ENCODE measurements at regions not wholly inside any gene's neighbourhood (a gene's known extent, or its start where the extent isn't known, plus 50 kb on each side); places are given as distances from the start of the nearest gene placed in this dataset.

DNA sequence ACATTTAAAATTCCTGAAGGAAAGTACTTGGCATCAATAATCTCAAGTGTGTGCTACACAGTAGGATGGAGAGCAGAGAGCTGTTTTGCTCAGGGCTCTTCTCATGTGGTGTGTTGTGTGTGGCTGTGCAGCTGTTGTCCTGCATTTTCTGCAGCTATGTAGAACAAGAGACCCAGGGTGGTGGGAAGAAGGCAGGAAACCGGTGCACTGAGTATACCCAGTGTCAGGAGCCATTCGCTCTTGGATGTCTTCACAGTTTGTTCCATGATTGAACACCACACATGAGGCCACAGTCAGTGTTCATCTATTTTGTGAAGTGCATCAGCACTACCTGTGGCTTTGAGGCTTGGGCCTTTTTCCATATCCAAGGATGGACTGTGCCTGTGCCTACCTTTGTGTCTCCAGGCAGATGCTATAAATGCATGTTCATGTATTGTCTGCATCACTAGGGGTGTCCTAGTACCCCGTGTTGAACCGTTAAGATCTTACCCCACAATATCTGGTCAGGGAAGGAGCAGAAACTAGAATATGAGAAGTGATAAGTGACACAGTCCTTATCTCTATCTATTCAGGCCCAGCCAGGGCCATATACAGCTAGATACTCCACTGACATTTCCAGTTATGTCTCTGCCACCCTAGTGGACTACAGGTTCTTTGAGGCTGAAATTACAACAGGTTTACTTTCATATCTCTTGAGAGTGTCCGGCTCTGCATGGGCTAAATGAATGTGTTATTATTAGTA, 194.3 kb downstream of the NR2F2 start:
- ChIA-PET POLR2A (no interaction called here), CTCF (ENCODE audit: unreplicated experiment) (no interaction called here)
- H3K36me3 ChIP-seq (ENCODE audit: insufficient read depth, low read length), result no peaks in the 10 kb centered on the region
- no peak overlapping the region for H2AFZ ChIP-seq (ENCODE audit: low read length)
- no peak overlapping the region for H3K27ac ChIP-seq (ENCODE audit: low read depth, low read length, poor library complexity, severe bottlenecking)
- no peak for DNase-seq (ENCODE audit: low spot score)
- H3K4me1 ChIP-seq (ENCODE audit: insufficient read depth, low read length, poor library complexity, severe bottlenecking), result no peaks in the 10 kb centered on the region
- intact Hi-C loops (cut with micrococcal nuclease; ENCODE audit: unreplicated experiment), result no loop called here
- no peaks in the 10 kb centered on the region for H3K9me2 ChIP-seq (ENCODE audit: insufficient read depth, low read length)
- H3K4me2 ChIP-seq (ENCODE audit: low read length), result no peak overlapping the region
- H3K4me3 ChIP-seq (ENCODE audit: low read depth, low read length, poor library complexity, severe bottlenecking), result no peak overlapping the region
- TF ChIP-seq, protein P1, sequence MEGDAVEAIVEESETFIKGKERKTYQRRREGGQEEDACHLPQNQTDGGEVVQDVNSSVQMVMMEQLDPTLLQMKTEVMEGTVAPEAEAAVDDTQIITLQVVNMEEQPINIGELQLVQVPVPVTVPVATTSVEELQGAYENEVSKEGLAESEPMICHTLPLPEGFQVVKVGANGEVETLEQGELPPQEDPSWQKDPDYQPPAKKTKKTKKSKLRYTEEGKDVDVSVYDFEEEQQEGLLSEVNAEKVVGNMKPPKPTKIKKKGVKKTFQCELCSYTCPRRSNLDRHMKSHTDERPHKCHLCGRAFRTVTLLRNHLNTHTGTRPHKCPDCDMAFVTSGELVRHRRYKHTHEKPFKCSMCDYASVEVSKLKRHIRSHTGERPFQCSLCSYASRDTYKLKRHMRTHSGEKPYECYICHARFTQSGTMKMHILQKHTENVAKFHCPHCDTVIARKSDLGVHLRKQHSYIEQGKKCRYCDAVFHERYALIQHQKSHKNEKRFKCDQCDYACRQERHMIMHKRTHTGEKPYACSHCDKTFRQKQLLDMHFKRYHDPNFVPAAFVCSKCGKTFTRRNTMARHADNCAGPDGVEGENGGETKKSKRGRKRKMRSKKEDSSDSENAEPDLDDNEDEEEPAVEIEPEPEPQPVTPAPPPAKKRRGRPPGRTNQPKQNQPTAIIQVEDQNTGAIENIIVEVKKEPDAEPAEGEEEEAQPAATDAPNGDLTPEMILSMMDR (conservative IDR thresholded peaks at IDR 0.05; ENCODE audit: low read length), result no peak
- TF ChIP-seq EZH2phosphoT487 (IDR thresholded peaks at IDR 0.05; ENCODE audit: borderline replicate concordance, low read depth, low read length), result no peak
- H3K79me2 ChIP-seq (ENCODE audit: insufficient read depth, low read depth, low read length), result no peaks in the 10 kb centered on the region
- H4K20me1 ChIP-seq (ENCODE audit: insufficient read depth, low read length), result no peaks in the 10 kb centered on the region
- BruUV-seq (replicated peaks), result no TSS peak
- H3K9me3 ChIP-seq (ENCODE audit: low read length), result no peaks in the 10 kb centered on the region

DNA sequence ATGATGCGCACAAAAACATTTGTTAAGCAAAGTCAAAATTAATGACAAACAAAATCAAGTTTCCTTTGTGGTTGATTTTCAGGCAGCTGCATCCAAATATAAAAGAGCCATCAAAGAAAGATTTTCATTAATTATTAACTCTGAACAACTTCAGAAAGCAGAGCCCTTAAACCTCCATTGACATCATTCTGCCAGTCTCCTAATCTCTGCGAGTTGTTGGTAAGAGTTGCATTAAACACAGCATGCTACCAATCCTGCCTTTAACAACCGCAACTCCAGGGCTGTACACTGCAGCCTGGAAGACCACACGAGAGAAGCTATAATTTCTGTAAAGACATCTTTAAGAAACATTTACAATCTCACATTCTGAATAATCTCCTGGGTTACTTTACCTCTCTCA, 204.6 kb downstream of the NR2F2 start:
- ChIA-PET CTCF (ENCODE audit: unreplicated experiment) (no interaction called here), POLR2A (no interaction called here)
- no TSS peak for BruUV-seq (replicated peaks)

DNA sequence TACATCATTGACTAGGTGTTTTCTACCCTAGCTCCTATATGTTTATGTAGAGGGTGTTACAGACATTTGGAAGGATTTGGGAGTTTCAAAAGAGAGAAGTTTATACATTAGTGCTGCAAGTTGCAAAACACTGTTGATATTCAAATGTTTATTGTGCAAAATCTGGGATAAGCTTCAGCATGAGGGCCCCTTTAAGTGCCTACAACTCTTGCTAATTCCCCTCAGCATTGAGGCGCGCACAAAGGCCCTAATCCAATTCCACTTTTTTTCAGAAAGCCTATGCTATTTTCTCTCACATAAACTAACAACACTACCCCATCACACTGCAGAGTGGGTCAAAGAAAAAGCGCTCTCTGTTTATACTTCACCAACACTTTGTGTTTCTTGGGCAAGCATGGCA, 208.0 kb downstream of the NR2F2 start:
- ChIA-PET POLR2A (interaction anchor here (0.6 kb wide), 2 partner anchors 87 to 645 kb away, joined by 3 to 7 read pairs; no protein-coding TSS in a partner anchor), CTCF (ENCODE audit: unreplicated experiment) (no interaction called here)
- TF ChIP-seq, protein P1 (conservative IDR thresholded peaks at IDR 0.05; ENCODE audit: low read length), result no peak
- no peak for TF ChIP-seq EZH2phosphoT487 (IDR thresholded peaks at IDR 0.05; ENCODE audit: borderline replicate concordance, low read depth, low read length)
- Histone ChIP-seq H3K4me1 (ENCODE audit: insufficient read depth, low read length, poor library complexity, severe bottlenecking) (no peaks in the 10 kb centered on the region), H3K27ac (ENCODE audit: low read depth, low read length, poor library complexity, severe bottlenecking) (no peak overlapping the region), H3K36me3 (ENCODE audit: insufficient read depth, low read length) (no peaks in the 10 kb centered on the region), H3K4me2 (ENCODE audit: low read length) (no peak overlapping the region), H2AFZ (ENCODE audit: low read length) (no peak overlapping the region), H4K20me1 (ENCODE audit: insufficient read depth, low read length) (no peaks in the 10 kb centered on the region), H3K4me3 (ENCODE audit: low read depth, low read length, poor library complexity, severe bottlenecking) (no peak overlapping the region), H3K9me3 (ENCODE audit: low read length) (no peaks in the 10 kb centered on the region), H3K79me2 (ENCODE audit: insufficient read depth, low read depth, low read length) (no peaks in the 10 kb centered on the region), H3K9me2 (ENCODE audit: insufficient read depth, low read length) (no peaks in the 10 kb centered on the region)
- intact Hi-C loops (cut with micrococcal nuclease; ENCODE audit: unreplicated experiment), result no loop called here
- BruUV-seq (replicated peaks), result no TSS peak
- no peak for DNase-seq (ENCODE audit: low spot score)

More for the DNA sequence above, 204.6 kb downstream of the NR2F2 start:
- TF ChIP-seq, protein P1 (conservative IDR thresholded peaks at IDR 0.05; ENCODE audit: low read length), result no peak
- no peak for TF ChIP-seq EZH2phosphoT487 (IDR thresholded peaks at IDR 0.05; ENCODE audit: borderline replicate concordance, low read depth, low read length)
- H2AFZ ChIP-seq (ENCODE audit: low read length), result no peak overlapping the region
- H3K4me2 ChIP-seq (ENCODE audit: low read length), result no peak overlapping the region
- H4K20me1 ChIP-seq (ENCODE audit: insufficient read depth, low read length), result no peaks in the 10 kb centered on the region
- no peaks in the 10 kb centered on the region for H3K36me3 ChIP-seq (ENCODE audit: insufficient read depth, low read length)
- no peak overlapping the region for H3K27ac ChIP-seq (ENCODE audit: low read depth, low read length, poor library complexity, severe bottlenecking)
- H3K4me3 ChIP-seq (ENCODE audit: low read depth, low read length, poor library complexity, severe bottlenecking), result no peak overlapping the region
- H3K9me2 ChIP-seq (ENCODE audit: insufficient read depth, low read length), result no peaks in the 10 kb centered on the region
- no peaks in the 10 kb centered on the region for H3K4me1 ChIP-seq (ENCODE audit: insufficient read depth, low read length, poor library complexity, severe bottlenecking)
- no peak for DNase-seq (ENCODE audit: low spot score)
- no peaks in the 10 kb centered on the region for H3K9me3 ChIP-seq (ENCODE audit: low read length)
- H3K79me2 ChIP-seq (ENCODE audit: insufficient read depth, low read depth, low read length), result no peaks in the 10 kb centered on the region
- intact Hi-C loops (cut with micrococcal nuclease; ENCODE audit: unreplicated experiment), result no loop called here
